SK-N-SH (cell line): ENCODE measurements at regions not wholly inside any gene's neighbourhood (a gene's known extent, or its start where the extent isn't known, plus 50 kb on each side); places are given as distances from the start of the nearest gene placed in this dataset.
A peak's percentile ranks its signal among the peaks of the same experiment; 100 is the strongest.

Experiments
- CTCF ChIA-PET: fragments of 300-600, 350-600 bp; formaldehyde crosslinking; extraction: SDS; loops from one replicate; lab custom pipeline; 2021; lab: Yijun Ruan, JAX
- POLR2A ChIA-PET: fragments of 350-600 bp; sonication (Branson Sonifier 250); formaldehyde crosslinking; extraction: SDS; loops from one replicate; lab custom pipeline; 2020; ENCODE audit warnings: antibody characterized with exemption, inconsistent platforms; lab: Yijun Ruan, JAX
- DNase-seq: peaks from one replicate; pipeline ENCODE4 v3.0.0; 2012
- H2AFZ ChIP-seq: fragments of 200-600 bp; sonication (generic); 2 replicates; pipeline ENCODE4 v1.8.1; 2016; ENCODE audit warnings: antibody characterized with exemption, mild to moderate bottlenecking, low read depth
- H3F3A ChIP-seq: fragments of 200-600 bp; sonication (generic); replicated peaks from 2 replicates; pipeline ENCODE3; 2016; ENCODE audit warnings: antibody characterized with exemption, mild to moderate bottlenecking; ENCODE audit not compliant: insufficient read depth
- H3K27ac ChIP-seq, 2 experiments: fragments of 200-500 bp in 1 of 2; fragments of 200-600 bp in 1 of 2; sonication (Bioruptor generic) in 1 of 2; sonication (generic), shearing (Covaris generic) in 1 of 2; 2 replicates each; pipeline versions ENCODE4 v1.5.1 to v1.6.1; 2014 to 2016; ENCODE audit warnings: low read depth in 2 of 2, inconsistent platforms in 1 of 2, low read length in 1 of 2, mild to moderate bottlenecking in 1 of 2, mixed read lengths in 1 of 2
- H3K27me3 ChIP-seq: fragments of 200-600 bp; sonication (generic), shearing (Covaris generic); 2 replicates; pipeline ENCODE4 v1.6.1; 2016; ENCODE audit warnings: mixed run types; ENCODE audit not compliant: insufficient read depth
- H3K36me3 ChIP-seq, 2 experiments: fragments of 200-500 bp in 1 of 2; fragments of 200-600 bp in 1 of 2; sonication (Bioruptor generic) in 1 of 2; sonication (generic) in 1 of 2; replicated peaks in 1 of 2; 2 replicates each; pipeline versions ENCODE3 to v1.5.1; 2014 to 2016; ENCODE audit warnings: low read length in 1 of 2, mild to moderate bottlenecking in 1 of 2; ENCODE audit not compliant: insufficient read depth in 2 of 2, control insufficient read depth in 1 of 2
- H3K4me1 ChIP-seq, 2 experiments: fragments of 200-500 bp in 1 of 2; fragments of 200-600 bp in 1 of 2; sonication (Bioruptor generic) in 1 of 2; sonication (generic), shearing (Covaris generic) in 1 of 2; 2 replicates each; pipeline versions ENCODE4 v1.5.1 to v1.6.1; 2014 to 2016; ENCODE audit warnings: low read depth in 1 of 2, low read length in 1 of 2, mixed run types in 1 of 2; ENCODE audit not compliant: insufficient read depth in 2 of 2, control insufficient read depth in 1 of 2
- H3K4me2 ChIP-seq: fragments of 200-600 bp; sonication (generic), shearing (Covaris generic); 2 replicates; pipeline ENCODE4 v1.6.1; 2017; ENCODE audit warnings: mixed run types
- H3K4me3 ChIP-seq, 2 experiments: fragments of 200-500 bp in 1 of 2; fragments of 200-600 bp in 1 of 2; sonication (Bioruptor generic) in 1 of 2; sonication (generic), shearing (Covaris generic) in 1 of 2; 2 replicates each; pipeline versions ENCODE4 v1.5.1 to v1.8.1; 2014 to 2016; ENCODE audit warnings: low read depth in 2 of 2, inconsistent platforms in 1 of 2, low read length in 1 of 2, mild to moderate bottlenecking in 1 of 2, mixed read lengths in 1 of 2, moderate library complexity in 1 of 2
- H3K79me2 ChIP-seq: fragments of 200-600 bp; sonication (generic); 2 replicates; pipeline ENCODE4 v1.8.1; 2017; ENCODE audit warnings: mild to moderate bottlenecking; ENCODE audit not compliant: insufficient read depth
- H3K9ac ChIP-seq: fragments of 200-600 bp; sonication (generic); 2 replicates; pipeline ENCODE4 v1.6.1; 2017; ENCODE audit warnings: mixed run types
- H3K9me2 ChIP-seq: fragments of 200-600 bp; sonication (generic); 2 replicates; pipeline ENCODE4 v1.6.1; 2017; ENCODE audit warnings: mixed run types
- H3K9me3 ChIP-seq: fragments of 200-600 bp; sonication (generic); 2 replicates; pipeline ENCODE4 v1.6.1; 2017; ENCODE audit warnings: mixed run types, mild to moderate bottlenecking, moderate library complexity
- H4K20me1 ChIP-seq: fragments of 200-600 bp; sonication (generic); 2 replicates; pipeline ENCODE4 v1.6.1; 2017; ENCODE audit warnings: mild to moderate bottlenecking, mixed run types; ENCODE audit not compliant: insufficient read depth
- ELF1 ChIP-seq: IDR thresholded peaks from 2 replicates; pipeline ENCODE4 v1.4.0; 2012
- FOXM1 ChIP-seq: IDR thresholded peaks from 2 replicates; pipeline ENCODE4 v1.4.0; 2012; ENCODE audit warnings: low read depth, mild to moderate bottlenecking
- MEF2A ChIP-seq: IDR thresholded peaks from 2 replicates; pipeline ENCODE4 v1.4.0; 2012; ENCODE audit warnings: low read depth, borderline replicate concordance
- MXI1 ChIP-seq: IDR thresholded peaks from 2 replicates; pipeline ENCODE4 v1.6.1; 2012; ENCODE audit warnings: mild to moderate bottlenecking, low read depth, low read length, improper control_type of control experiment
- NFIC ChIP-seq: IDR thresholded peaks from 2 replicates; pipeline ENCODE4 v1.4.0; 2012; ENCODE audit warnings: borderline replicate concordance
- PBX3 ChIP-seq: IDR thresholded peaks from 2 replicates; pipeline ENCODE4; 2012
- POLR2AphosphoS5 ChIP-seq: IDR thresholded peaks from 2 replicates; pipeline ENCODE4 v1.6.1; 2012; ENCODE audit warnings: low read depth, low read length
- RFX5 ChIP-seq: IDR thresholded peaks from 2 replicates; pipeline ENCODE4 v1.6.1; 2012; ENCODE audit warnings: mild to moderate bottlenecking, improper control_type of control experiment, low read length
- SIN3A ChIP-seq: IDR thresholded peaks from 2 replicates; pipeline ENCODE4 v1.6.1; 2012; ENCODE audit warnings: low read depth, mild to moderate bottlenecking, low read length, moderate library complexity, borderline replicate concordance
- USF2 ChIP-seq: fragments of 150-350 bp; IDR thresholded peaks from 2 replicates; pipeline ENCODE4 v1.6.1; 2017; ENCODE audit warnings: antibody characterized with exemption, low read length, low read depth, borderline replicate concordance
- WGBS: methylation state at CpG from one replicate; pipeline ENCODE4 v1.1.6; 2017; ENCODE audit warnings: low lambda C conversion rate; 5-methylcytosine and 5-hydroxymethylcytosine counted together

- no peaks in the 10 kb centered on the region for H3K27me3 ChIP-seq
- POLR2A ChIA-PET, result no interaction called here
- peak; percentile 56 for TF ChIP-seq PBX3
- no peak for TF ChIP-seq MEF2A
- TF ChIP-seq, all 33 proteins: peak for 1
- Histone ChIP-seq H2AFZ (no peak overlapping the region), H3K9ac (no peak overlapping the region), H3K9me3 (no peaks in the 10 kb centered on the region), H3K9me2 (no peaks in the 10 kb centered on the region), H3K27ac (peak overlapping the region in 1 of 2 experiments; percentile 93; a peak in 2 of 4 replicates), H3K79me2 (no peaks in the 10 kb centered on the region), H4K20me1 (no peaks in the 10 kb centered on the region), H3K4me1 (peaks cover 0 to 8% of the 10 kb centered on the region in 2 experiments; a peak in 2 of 4 replicates), H3F3A (no peaks in the 10 kb centered on the region), H3K36me3 (no peaks in the 10 kb centered on the region), H3K4me3 (no peak overlapping the region), H3K4me2 (no peak overlapping the region)
- CTCF ChIA-PET, result no interaction called here
- WGBS, result 59% methylated on average over 2 of the region's 2 CpGs
- no peak for DNase-seq
Measured at GRCh38 chr3:113156816-113157333, 54.5 kb upstream of the BOC start.

- Histone ChIP-seq H3K36me3 (no peaks in the 10 kb centered on the region), H3K9me2 (no peaks in the 10 kb centered on the region), H3K9me3 (no peaks in the 10 kb centered on the region), H3F3A (no peaks in the 10 kb centered on the region), H2AFZ (no peak overlapping the region), H4K20me1 (no peaks in the 10 kb centered on the region), H3K79me2 (no peaks in the 10 kb centered on the region), H3K4me1 (peaks cover 0 to 8% of the 10 kb centered on the region in 2 experiments; a peak in 2 of 4 replicates), H3K4me3 (no peak overlapping the region), H3K9ac (no peak overlapping the region), H3K27ac (peak overlapping the region in 1 of 2 experiments; percentile 93; a peak in 2 of 4 replicates), H3K4me2 (no peak overlapping the region), H3K27me3 (no peaks in the 10 kb centered on the region)
- no peak for DNase-seq
- TF ChIP-seq MEF2A, result no peak
- TF ChIP-seq NFIC, result no peak
- TF ChIP-seq USF2, result no peak
- no peak for TF ChIP-seq ELF1
- TF ChIP-seq MXI1, result no peak
- TF ChIP-seq POLR2AphosphoS5, result no peak
- TF ChIP-seq RFX5, result no peak
- no peak for TF ChIP-seq FOXM1
- no peak for TF ChIP-seq SIN3A
- 96% methylated on average over 3 of the region's 3 CpGs for WGBS
- ChIA-PET CTCF (no interaction called here), POLR2A (no interaction called here)
Measured at GRCh38 chr3:113157408-113158030, 53.8 kb upstream of the BOC start.
